GM18519 (cell line): ENCODE measurements at regions not wholly inside any gene's neighbourhood (a gene's known extent, or its start where the extent isn't known, plus 50 kb on each side); places are given as distances from the start of the nearest gene placed in this dataset.
"Not testable (repeated sequence)": the region's sequence is repeated elsewhere in the genome, so short reads cannot be mapped to it uniquely, and the experiment has no call there.

ENCODE experiments used
- ATAC-seq: cut with Tn5 transposase; IDR thresholded peaks from one replicate; pipeline ENCODE4 v1.9.1; 2021; ENCODE audit warnings: mild to moderate bottlenecking, moderate library complexity; ENCODE audit not compliant: unreplicated experiment, low FRiP score

GRCh38 chr9:32142074-32142473 lies 242.4 kb upstream of the ACO1 start:
- no peak for ATAC-seq

DNA sequence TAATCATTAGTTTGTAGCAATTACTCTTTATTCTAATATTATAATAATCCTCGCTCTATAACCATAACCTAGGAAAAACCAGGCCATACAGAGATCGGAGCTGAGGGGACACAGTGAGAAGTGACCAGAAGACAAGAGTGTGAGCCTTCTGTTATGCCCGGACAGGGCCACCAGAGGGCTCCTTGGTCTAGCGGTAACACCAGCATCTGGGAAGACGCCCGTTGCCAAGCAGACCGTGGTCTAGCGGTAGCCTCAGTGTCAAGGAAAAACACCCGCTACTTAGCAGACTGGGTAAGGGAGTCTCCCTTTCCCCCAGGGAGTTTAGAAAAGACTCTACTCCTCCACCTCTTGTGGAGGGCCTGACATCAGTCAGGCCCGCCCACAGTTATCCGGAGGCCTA lies 235.9 kb upstream of the ACO1 start:
- not testable (repeated sequence) for ATAC-seq

- no peak for ATAC-seq
Observed at GRCh38 chr9:32161209-32161608, 223.2 kb upstream of the ACO1 start.

DNA sequence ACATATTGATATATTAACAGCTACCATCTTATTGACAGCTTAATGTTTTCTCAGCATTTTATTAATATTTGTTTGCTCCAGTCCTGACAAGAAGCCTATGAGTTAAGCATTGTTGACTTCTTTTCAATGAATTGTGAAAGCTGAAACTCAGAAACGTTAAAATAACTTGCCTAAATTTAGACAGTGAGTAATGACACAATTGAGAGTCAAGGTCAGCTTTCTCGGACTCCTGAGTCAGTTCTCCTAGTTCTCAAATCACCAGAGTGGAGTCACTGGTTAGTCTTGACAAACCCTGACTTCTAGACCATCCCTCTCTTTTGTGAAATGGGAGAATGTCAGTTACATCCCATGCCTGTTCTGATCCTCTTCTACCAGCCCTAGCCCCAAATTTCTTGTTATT lies 222.7 kb upstream of the ACO1 start:
- peak; percentile 93 for ATAC-seq

GRCh38 chr9:32166316-32166715 lies 218.1 kb upstream of the ACO1 start:
- ATAC-seq = not testable (repeated sequence)

- ATAC-seq = no peak
Observed at GRCh38 chr9:32171339-32171738, 213.1 kb upstream of the ACO1 start.

GRCh38 chr9:32172256-32172655 lies 212.2 kb upstream of the ACO1 start:
- ATAC-seq = no peak

DNA sequence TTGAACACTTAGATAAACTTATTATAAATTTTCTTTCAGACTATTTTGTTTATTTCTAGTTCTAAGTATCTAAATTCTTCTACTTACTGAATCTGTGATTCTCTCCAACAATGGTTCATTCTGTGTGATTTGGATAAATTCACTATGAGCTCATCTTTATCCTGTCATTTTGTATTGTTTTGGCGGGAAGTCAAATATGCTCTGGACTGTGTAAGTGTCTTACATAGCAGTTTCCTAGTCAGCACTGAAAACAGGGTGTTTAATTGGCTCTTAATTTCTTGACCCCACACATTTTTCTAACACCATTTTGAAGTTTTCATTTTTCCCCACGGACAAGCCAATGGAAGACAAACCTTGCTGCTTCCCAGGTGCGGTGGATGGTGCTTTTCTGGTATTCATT lies 207.0 kb upstream of the ACO1 start:
- ATAC-seq = no peak

DNA sequence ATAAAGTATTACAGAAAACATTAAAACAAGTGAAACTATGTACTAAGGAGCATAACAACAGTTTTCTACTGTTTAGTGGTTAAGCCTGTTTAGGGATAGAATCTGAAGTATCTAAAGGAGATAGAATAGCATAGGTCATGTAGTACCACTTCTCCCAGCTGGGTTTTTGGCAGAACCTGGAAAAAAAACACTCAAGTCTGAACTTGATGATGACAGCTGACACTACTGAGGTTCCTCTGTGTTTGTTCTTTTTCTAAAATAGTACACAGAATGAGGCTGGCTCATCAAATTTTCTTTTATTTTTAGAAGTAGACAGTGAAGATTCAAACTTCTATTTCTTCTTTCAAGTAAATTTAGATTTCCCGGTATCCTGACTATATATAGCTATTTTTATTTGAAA lies 203.8 kb upstream of the ACO1 start:
- no peak for ATAC-seq

DNA sequence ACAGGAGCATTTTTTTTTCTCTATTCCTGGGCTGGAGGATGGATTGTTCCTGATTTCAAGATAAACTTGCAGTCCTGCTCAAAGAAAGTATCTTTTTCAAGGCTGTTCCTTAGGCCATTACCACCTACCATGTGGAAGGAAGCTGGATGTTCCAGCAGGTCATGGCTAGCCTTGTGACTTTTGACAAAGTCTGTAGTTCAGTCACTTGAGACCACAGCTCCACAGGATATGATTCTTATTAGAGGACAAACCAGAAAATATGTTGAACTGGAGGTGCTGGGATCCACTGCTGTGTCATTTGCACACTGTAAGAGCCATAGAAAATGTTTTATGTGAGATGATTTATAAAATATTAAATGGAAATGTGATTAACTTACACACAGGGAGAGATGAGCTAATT lies 184.2 kb upstream of the ACO1 start:
- no peak for ATAC-seq

DNA sequence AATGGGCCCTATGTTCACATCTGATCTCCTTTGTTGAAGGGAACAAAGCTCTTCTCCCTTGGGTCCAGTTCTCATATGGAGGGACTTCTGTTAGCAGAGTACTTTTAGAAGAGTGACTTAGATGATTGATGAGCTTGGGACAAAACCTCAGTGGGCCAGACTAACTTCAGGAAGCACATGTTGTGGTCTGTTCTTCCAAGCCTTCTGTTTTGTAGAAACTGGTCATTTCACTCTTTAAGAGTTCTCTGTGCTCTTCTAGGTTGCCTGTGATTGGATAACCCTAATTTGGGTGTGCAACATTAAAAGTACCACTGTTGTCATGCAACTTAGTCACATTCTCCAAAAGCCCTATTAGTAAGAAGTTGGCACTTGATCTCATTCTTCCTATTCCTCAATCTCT lies 183.5 kb upstream of the ACO1 start:
- ATAC-seq = no peak

DNA sequence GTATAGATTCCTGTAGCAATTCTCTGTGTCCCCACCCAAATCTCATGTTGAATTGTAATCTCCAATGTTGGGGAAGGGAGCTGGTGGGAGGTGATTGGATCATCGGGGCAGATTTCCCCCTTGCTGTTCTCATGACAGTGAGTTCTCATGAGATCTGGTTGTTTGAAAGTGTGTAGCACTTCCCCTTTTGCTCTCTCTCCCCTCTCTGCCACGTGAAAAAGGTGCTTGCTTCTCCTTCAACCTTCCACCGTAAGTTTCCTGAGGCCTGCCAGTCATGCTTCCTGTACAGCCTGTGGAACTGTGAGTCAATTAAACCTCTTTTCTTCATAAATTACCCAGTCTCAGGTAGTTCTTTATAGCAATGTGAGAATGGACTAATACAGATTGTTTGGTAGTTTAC lies 175.3 kb upstream of the ACO1 start:
- not testable (repeated sequence) for ATAC-seq

GRCh38 chr9:32218100-32218767 lies 166.2 kb upstream of the ACO1 start:
- ATAC-seq = peak; percentile 100

GRCh38 chr9:32220750-32221149 lies 163.7 kb upstream of the ACO1 start:
- ATAC-seq = no peak

DNA sequence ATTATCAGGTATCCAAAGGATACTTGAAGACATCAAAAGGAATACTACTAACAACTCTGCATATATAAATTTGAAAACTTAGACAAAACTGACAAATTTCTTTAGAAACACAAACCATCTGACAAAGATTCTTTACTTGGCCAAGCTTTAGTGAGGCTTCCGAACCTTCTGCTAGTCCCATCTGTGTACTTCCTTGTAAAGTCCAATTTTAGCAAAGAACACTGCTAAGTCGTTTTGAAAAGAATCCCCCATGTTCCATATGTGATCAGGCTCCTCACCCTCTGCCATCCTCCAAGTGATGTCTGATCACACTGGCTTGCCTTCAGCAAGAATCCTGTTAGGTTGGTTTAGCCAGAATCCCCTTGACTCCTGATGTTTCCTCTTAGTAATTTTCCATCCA lies 150.0 kb upstream of the ACO1 start:
- ATAC-seq = no peak

DNA sequence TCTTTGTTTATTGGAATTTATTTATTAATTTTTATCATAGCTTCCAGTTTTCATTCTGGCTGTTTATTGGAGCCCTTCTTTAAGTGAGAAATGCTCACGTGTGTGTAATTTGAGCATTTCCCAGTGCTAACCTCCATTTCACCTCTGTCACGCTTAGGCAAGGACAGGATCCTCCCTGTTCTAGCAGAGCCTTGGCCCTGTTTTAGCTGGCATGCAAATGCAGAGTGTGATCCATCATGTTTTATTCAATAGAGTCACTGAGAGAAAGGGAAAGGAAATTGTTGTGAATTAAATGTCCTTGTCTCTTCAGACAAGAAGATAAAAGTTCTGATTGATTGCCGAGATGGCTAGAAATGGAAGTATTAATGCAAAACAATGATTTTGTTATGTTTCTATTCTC lies 137.3 kb upstream of the ACO1 start:
- ATAC-seq = no peak

DNA sequence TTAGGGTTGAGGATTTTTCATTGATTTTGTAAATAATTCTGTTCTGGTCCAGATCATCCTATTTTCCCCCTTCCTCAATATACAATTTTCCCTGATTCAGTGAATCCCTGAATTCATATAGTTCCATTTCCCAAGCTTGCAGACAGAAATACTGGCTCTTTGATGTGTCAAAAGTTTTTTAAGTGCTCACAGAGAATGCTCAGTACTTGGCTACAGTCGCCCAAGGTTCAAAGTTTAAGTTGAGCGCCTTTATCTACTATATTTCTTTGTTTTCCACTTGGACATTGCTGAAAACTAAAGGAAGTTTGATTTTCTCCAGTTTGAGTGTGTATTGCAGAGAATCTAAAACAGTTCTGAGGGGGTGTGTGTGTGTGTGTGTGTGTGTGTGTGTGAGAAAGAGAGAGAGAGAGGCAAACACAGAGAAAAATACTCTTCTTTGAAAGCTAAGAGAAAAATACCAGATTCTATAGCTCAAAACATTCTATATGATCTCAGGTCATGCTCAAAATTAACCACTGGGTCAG lies 136.2 kb upstream of the ACO1 start:
- ATAC-seq = no peak

- ATAC-seq = peak; percentile 88
Observed at GRCh38 chr9:32251539-32251938, 132.9 kb upstream of the ACO1 start.

DNA sequence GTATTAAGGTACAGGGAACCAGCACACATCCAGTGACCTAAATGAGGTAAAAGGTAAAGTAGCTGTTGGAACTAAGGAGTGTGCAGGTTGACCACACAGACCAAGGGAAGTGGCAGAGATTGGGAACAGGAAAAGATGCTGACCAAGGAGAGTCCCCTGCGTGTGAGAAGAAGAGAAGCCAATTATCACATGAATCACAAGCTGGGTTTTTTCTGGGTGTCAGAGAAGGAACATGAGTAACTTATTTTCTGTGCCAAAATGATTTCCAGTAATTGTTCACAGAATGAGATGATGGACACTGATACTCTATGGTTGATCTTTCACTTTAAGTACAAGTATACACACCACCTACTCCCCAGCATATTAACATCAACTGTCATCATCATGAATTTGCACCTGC lies 130.7 kb upstream of the ACO1 start:
- no peak for ATAC-seq

- ATAC-seq = no peak
Observed at GRCh38 chr9:32255026-32255425, 129.4 kb upstream of the ACO1 start.

- no peak for ATAC-seq
Observed at GRCh38 chr9:32258482-32258881, 126.0 kb upstream of the ACO1 start.

DNA sequence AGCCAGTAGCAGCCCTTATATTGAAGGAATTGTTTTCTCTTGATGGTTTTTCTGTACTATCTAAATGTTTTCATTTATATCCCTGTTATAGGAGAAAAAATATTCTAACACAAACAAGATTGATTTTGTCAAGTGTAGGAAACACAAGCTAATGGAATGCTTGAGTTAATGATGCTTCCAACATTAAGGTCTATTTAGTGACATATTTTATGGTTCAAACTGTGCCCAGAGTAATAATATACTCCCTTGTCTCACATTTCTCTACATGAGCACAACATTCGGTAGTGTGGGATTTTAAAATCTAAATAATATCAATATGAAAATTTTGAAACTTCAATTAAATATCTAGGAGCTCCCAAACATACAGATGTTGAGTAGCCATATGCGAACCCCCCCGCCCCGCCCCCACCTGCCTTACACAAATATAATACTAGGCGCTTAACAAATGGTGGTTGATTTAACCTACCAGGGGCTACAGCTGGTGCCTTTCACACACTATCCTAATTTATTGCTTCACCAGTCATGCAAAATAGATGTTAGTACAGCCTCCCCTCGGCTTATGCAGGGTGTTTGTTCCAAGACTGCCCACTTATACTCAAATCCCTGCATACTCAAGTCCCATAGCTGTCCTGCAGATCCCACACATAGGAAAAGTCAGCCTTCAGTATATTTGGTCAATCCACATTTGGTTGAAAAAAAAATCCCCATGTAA lies 124.1 kb upstream of the ACO1 start:
- no peak for ATAC-seq
